ENCODE measurements at regions not wholly inside any gene's neighbourhood (a gene's known extent, or its start where the extent isn't known, plus 50 kb on each side); places are given as distances from the start of the nearest gene placed in this dataset.
"Not testable (repeated sequence)": the region's sequence is repeated elsewhere in the genome, so short reads cannot be mapped to it uniquely, and the experiment has no call there.

DNA sequence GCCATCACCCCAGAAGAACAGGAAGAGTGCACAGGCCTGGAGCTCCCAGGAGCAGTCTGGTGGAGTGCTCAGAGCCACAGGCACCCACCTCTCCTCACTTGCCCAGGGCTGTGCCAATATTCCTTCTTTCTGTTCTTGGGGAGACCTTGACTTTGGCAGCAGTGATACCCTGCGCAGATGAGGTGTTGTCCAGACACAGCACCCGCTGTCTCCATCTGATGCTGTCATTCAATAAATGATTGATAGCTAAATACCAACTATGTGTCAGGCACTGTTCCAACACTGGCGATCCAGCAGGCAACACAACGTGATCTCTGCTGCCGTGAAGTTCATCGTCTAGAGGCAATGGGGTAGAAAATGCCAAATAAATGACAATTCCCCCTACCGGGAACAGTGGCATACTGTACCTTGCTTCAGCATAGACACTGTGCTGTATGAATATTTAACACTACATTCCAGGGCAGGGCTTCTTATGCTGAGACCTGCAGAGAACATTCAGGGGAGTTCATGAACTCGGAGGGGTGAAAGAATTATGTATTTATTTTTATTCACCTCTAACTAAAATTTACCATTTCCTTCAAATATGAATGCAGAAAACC is 320.5 kb upstream of the NCKAP5 start:
- DNase-seq = no peak

DNA sequence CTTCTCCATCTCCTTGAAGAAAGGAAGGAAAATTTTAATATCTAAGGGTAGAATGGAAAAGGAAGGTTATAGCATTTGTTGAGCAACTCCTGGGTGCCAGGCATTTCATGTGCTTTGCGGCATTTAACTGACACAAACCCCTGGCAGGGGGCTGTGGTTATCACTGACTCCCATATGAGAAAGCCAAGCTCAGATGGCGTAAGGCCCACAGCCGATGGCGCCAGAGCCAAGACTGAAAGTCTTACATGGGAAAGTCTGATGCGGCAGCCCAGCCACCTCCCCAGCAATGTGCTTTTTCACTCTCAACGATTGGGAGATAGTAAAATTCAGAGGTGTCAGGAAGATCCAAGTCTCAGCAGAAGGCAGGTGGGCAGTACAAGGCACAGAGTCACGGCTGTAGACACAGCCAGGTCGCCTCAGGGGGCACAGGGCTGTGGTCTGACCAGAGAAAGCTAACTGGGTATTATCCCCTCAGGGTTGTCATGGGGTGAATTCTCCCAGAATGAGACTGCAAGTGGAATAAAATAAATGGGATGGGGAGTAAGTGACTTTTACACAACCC is 324.2 kb upstream of the NCKAP5 start:
- DNase-seq = no peak

DNA sequence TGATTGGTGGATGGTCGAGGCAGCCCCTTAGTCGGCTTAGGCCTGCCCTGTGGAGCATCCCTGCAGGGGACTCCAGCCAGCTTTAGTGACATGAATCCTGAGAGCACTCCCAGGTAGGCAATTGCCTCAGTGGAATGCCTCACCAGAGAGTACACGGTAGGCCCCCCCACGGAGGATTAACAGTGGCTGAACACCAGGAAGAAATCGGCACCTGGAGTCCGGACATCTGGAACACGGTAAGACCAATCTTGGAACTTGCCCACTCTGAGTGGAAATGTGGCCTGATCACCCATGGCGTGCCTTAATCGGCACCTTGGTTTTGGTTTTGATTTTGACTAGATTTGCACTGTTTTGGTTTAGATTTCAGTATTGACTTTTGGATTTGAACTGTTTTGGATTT is 326.2 kb upstream of the NCKAP5 start:
- DNase-seq = no peak

DNA sequence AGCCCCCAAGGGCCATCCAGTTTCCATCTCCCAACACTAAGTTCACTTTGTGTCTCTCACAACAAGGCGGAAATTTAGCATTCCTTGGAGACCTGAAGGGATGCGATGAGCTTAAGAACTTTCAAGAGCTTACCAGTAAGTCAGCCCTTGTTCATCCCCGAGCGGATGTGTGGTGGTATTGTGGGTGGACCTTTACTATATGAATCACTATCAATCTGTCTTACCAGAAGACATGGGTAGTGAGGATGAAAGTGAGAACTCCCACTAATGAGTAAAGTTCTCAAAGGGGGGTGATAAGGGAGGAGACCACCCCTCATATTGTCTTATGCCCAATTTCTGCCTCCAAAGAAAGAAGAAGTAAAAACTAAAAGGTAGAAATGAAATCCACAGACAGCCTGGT is 329.6 kb upstream of the NCKAP5 start:
- DNase-seq = not testable (repeated sequence)

GRCh38 chr2:133900909-133901308 is 332.6 kb upstream of the NCKAP5 start:
- DNase-seq = no peak

DNA sequence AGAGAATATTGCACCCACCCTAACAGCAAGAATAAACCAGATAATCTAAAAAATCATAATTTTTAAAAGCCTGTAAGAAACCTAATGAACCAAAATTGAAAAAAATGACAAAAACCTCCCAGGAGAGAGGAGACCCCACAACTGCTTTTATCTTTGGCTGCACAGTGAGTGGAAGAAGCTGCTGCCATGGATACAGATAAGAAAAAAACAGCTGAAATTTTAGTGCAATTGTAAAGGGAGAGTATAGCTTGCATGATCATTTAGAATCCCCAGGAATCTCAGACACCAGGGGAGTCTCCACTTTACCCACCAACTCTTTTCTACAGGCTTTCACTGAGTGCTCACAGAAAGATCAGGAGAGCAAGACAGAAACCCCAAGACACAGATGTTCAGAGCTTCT is 338.1 kb upstream of the NCKAP5 start:
- no peak for DNase-seq

- no peak for DNase-seq
Measured at GRCh38 chr2:133906926-133907325, 338.7 kb upstream of the NCKAP5 start.

DNA sequence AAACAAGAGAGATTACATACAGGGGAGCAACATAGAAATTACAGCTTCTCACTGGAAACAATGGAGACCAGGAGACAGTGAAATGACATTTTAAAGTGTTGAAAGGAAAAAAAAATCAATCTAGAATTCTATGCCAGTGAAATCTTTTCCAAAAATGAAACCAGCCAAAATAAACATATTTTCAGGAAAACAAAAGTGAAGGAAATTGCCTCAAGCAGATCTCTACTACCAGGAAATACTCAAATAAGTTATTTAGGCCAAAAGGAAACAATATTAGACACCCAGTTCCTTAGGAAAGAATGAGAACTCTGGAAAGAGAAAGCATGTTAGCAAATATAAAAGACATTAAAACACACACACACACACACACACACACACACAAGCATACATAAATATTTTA is 339.9 kb upstream of the NCKAP5 start:
- no peak for DNase-seq

GRCh38 chr2:133918141-133918540 is 335.7 kb upstream of the MGAT5 start:
- no peak for DNase-seq

GRCh38 chr2:133919285-133919684 is 334.6 kb upstream of the MGAT5 start:
- no peak for DNase-seq

- DNase-seq = no peak
Measured at GRCh38 chr2:133927894-133928293, 326.0 kb upstream of the MGAT5 start.

GRCh38 chr2:133936096-133936495 is 317.8 kb upstream of the MGAT5 start:
- no peak for DNase-seq

GRCh38 chr2:133936601-133937000 is 317.3 kb upstream of the MGAT5 start:
- no peak for DNase-seq

DNA sequence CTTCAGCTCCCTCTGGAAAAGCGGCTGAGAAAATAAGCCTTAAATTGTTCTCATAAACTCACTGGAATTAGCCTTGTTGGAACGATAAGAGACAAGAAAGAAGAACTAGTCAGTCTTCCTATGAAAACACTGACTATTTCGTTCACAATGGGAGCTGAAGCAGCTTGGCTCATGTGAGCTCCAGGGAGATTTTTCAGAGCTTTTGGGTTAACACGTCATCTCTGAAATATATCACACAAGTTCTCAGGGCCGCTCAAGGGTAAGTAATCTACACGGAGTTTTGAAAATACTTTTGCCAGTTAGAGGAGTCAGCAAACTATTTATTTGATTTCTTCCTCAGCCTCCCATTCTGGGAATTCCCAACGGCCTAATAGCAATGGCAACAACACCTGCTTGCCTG is 316.2 kb upstream of the MGAT5 start:
- no peak for DNase-seq

DNA sequence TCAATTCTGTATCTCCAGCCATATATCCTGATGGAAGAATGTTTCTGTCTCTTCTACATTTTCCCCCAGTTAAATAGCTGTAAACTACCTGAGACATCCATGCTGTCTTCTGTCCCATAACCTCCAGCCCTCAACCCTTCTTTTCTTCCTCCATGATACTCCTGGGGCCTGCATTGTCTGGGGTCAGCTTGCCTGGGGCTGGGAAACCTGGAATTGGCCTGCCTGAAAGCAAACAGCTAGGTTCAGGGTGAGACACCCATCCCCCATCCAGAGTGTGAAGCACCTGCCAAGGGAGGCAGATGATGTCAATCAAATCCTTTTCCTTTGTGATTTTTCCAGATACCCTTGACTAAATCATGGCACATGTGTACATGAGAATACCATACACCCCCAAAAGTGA is 313.7 kb upstream of the MGAT5 start:
- no peak for DNase-seq

DNA sequence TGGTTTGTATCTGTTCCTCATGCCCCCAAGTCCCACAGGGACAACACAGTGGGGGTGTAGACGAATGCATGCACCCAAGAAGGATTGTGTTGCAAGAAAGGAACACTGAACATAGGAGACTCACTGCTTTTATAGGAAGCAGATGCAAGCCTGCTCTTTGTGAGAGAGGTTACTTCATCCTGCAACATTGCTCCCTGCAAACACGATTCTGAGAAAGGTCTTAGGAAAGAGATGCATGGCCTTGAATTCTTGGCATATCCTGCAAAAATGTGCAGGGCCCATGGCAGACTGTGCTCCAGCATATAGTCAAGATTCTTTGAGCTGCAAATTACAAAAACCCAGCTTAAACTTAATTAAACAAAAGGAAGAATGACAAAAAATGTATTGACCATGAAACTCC is 312.2 kb upstream of the MGAT5 start:
- no peak for DNase-seq

DNA sequence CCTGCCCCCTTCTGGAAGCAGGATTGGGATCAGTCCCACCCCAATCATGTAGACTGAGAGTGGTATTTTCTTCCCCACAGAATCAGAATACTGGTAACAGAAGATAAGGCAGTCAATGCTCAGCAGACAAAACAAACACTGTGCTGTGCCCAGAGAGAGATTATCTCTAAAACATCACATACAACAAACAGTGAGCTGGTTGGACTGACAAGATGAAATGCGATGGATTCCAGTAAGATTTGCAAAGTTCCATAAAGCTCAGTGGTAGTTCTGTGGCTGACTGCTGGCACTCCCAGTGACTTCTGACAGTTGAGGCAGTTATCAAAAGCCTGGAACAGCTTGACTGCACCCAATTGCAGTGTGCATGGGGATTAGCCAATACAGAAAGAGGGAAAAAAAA is 311.5 kb upstream of the MGAT5 start:
- DNase-seq = no peak

- DNase-seq = no peak
Measured at GRCh38 chr2:133943108-133943507, 310.8 kb upstream of the MGAT5 start.

DNA sequence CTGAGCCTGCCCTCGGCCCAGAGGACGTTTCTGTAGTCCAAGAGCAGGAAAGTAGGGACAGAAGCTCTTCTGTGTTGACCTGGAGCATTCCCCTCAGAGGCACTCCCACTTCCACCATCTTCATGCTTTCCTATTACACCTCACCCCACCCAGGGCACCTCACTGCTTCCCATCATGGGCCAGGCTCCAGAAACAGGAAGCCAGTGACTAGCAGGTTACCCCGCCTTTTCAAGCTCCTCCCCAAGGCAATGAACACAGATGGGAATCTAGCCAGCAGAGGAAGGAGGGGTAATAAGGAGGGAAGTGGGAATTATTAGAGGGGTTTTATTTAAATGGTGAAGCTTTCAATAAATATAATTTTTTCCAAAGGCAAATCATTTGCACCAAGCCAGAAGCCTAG is 308.8 kb upstream of the MGAT5 start:
- no peak for DNase-seq

DNA sequence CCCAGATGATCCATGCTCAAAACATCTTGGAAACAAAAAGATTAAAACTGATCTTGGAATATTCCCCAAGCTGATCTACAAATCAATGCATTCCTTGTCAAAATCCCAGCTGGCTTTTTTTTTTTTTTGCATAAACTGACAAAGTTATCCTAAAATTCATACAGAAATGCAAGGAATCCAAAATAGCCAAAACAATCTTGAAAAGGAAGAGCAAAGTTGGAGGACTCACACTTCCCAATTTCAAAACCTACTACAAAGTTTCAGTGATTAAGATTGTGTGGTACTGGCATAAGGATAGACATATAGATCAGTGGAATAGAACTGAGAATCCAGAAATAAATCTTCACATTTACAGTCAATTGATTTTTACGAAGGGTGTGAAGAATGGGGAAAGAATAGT is 306.8 kb upstream of the MGAT5 start:
- DNase-seq = no peak

DNA sequence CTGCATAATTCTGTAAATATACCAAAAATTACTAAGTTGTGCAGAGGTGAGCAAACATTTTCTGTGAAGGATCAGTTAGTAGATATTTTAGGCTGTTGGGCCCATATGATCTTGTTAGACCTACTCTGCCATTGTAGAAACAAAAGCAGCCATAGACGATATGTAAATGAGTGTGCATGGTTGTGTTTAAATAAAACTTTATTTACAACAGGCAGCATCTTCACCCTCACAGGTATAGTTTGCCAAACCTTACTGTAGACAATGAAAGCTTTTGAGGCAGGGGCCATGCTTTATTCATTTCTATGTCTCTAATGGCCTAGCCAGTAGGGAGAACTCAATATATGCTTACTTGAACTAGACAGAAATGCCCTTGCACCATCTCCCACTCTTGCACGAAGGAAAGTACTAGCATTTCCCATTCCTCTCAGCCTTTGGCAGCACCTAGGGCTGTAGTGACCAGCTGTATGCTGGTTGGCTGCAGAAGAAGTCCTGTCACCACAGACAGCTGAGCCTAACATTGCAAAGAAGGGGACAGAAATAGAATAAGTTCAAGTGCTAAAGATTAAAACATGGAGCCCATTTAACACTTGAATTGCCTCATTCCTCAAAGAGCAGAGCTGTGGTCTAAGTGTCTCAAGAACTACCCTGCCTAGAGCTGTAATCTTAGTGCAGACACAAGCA is 305.1 kb upstream of the MGAT5 start:
- no peak for DNase-seq

DNA sequence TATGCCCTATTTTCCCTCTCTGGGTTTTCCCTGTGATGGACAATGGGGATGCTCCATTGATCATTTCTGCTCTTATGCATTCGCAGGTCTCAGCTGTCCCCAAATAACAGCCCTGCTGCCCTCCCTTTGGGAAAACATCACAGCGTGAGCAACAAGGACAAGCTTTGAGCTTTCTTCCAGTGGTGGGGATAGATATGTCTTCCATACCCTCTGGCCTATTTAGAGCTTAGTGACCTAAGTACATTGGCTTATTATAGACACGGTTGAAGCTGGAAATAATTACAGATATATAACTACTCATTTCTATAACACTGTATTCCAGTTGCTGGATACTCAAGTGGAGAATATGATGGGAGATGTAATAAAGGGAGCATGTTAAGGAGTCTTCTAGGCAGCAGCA is 304.3 kb upstream of the MGAT5 start:
- DNase-seq = no peak

GRCh38 chr2:133951209-133951608 is 302.7 kb upstream of the MGAT5 start:
- no peak for DNase-seq

DNA sequence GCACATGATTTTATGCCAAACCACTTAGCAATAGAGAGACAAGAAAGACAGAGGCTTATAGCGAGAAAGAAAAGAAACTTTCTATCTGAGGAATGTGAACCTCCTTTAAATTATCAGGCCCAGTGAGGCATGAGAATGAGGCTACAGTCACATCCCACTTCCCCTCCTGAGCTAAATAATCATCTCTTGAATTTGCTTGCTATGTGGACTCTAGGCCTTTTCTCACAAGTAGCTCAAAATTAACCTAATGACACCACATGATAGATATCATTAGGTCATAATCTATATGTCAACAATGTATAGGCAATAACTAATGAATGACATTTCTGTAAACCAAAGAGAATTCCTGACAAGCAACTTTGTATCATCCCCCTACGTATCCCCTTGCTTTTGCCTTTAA is 301.5 kb upstream of the MGAT5 start:
- DNase-seq = no peak

DNA sequence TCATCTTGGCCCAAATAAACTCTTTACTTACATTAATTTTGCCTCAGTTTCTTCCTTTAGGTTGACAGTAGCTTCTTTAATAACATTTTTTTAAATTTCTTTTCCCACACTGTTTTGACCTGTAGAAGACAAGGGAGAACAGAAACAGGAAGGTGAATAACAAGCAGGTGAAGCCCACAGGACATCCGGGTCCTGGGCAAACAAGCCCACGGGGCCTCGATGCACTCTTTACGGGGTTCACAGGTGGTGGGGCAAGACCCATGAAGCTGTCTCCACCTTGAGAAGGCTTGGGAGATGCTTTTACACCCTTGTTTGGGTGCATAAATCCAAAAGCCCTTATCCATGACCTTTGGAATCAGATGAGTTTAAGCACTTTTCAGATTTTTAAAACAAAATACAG is 301.0 kb upstream of the MGAT5 start:
- no peak for DNase-seq

Measured in activated CD4-positive, alpha-beta T cell treated with anti-CD3 and anti-CD28 coated beads, Interleukin-2, Interleukin-6, amounts not matched to agents 100 ng/mL and 50 ng/mL, durations not matched to agents 16 hours and 8 hours (primary cell).